ENCODE measurements at regions not wholly inside any gene's neighbourhood (a gene's known extent, or its start where the extent isn't known, plus 50 kb on each side); places are given as distances from the start of the nearest gene placed in this dataset.

DNA sequence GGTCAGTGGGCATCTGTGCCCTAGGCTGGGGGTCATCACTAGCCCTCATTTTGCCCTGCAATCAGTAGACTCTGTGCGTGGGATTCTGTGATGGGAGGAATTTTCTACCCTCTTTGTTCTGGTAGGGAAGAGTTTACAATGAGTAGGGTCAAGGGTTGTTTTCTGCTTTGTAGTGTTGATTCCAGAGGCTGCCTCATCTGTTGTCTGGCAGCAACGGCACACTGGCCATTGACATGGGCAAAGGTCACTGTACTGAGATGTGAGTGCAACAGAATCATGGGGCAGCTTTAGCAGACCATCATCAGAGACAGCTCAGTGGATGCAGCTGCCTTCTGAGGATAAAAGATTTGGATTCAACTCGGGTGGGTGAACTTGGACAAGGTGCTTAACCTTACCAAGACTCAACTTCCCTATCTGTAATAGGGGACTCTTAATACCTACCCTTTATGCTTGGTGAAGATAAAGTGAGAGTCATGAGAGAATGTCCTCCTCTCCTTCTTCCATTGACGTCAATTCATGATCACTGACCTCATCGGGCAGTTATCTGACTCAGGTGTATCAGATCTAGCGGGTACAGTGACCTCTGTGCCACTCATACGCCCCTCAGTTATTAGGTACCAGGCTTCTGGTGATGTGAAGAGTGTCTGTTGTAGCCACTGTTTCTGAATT is 127.5 kb downstream of the RPLP1 start:
- no peak overlapping the region for H3K27ac ChIP-seq
- H3K27me3 ChIP-seq: no peaks in the 10 kb centered on the region
- 79 to 84% (median 80%) methylated on average over 7 of the region's 7 CpGs for WGBS, 3 donors
- TF ChIP-seq EP300 (IDR thresholded peaks at IDR 0.05) (no peak), POLR2A (IDR thresholded peaks at IDR 0.05) (no peak)
- TF ChIP-seq, protein P1, sequence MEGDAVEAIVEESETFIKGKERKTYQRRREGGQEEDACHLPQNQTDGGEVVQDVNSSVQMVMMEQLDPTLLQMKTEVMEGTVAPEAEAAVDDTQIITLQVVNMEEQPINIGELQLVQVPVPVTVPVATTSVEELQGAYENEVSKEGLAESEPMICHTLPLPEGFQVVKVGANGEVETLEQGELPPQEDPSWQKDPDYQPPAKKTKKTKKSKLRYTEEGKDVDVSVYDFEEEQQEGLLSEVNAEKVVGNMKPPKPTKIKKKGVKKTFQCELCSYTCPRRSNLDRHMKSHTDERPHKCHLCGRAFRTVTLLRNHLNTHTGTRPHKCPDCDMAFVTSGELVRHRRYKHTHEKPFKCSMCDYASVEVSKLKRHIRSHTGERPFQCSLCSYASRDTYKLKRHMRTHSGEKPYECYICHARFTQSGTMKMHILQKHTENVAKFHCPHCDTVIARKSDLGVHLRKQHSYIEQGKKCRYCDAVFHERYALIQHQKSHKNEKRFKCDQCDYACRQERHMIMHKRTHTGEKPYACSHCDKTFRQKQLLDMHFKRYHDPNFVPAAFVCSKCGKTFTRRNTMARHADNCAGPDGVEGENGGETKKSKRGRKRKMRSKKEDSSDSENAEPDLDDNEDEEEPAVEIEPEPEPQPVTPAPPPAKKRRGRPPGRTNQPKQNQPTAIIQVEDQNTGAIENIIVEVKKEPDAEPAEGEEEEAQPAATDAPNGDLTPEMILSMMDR (IDR thresholded peaks at IDR 0.05): no peak
- no peak for DNase-seq
- H3K4me3 ChIP-seq: no peak overlapping the region
- H3K4me1 ChIP-seq (ENCODE audit: insufficient read depth): no peaks in the 10 kb centered on the region
- intact Hi-C loops (cut with DNase I): no loop called here
- no peaks in the 10 kb centered on the region for H3K9me3 ChIP-seq
- no peaks in the 10 kb centered on the region for H3K36me3 ChIP-seq

DNA sequence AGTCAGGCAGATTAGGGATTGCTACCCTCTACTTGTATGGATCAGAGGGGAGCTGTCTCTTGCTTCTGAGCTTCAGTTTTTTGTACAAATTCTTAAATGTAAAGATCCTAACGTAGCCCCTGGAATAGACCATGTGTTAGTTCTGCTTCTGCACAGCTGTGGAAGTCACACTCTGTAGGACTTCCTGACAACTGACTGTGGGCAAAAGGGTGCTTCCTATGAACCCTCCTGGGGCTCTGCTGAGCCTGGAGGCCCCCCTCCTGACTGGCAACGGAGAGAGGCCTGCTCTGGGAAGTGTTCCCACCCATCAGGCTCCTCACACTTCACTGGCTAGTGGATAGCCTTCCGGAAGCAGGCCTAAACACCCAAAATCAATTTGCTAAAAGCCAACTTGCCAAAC is 131.0 kb downstream of the RPLP1 start:
- Histone ChIP-seq H3K9me3 (no peaks in the 10 kb centered on the region), H3K27ac (no peak overlapping the region), H3K36me3 (no peaks in the 10 kb centered on the region), H3K4me3 (no peak overlapping the region), H3K4me1 (ENCODE audit: insufficient read depth) (no peaks in the 10 kb centered on the region), H3K27me3 (no peaks in the 10 kb centered on the region)
- 69 to 78% (median 70%) methylated on average over 3 of the region's 3 CpGs for WGBS, 3 donors
- no peak for DNase-seq
- no peak for TF ChIP-seq POLR2A (IDR thresholded peaks at IDR 0.05)
- TF ChIP-seq EP300 (IDR thresholded peaks at IDR 0.05): no peak
- intact Hi-C loops (cut with DNase I): no loop called here

DNA sequence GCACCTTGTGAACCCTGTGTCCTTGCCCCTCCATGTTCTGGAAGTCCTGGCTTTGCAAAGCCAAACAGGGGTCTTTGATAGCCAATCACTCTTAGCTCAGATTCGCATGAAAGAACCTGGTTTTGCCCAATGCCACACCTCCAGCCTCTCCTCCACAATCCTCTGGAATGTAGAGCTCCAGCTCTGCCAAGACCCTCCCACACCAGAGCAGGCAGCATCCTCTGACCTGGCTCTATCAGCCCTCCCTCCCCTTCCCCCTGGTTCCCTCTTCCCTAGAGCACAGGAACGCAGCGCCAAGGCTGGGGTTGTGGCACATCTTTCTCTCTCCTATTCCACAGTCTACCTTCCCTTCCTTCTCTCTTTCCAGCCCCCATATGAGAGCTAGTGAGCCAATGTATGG is 133.3 kb downstream of the RPLP1 start:
- TF ChIP-seq EP300 (IDR thresholded peaks at IDR 0.05) (no peak), POLR2A (IDR thresholded peaks at IDR 0.05) (no peak)
- TF ChIP-seq, protein P1 (IDR thresholded peaks at IDR 0.05): no peak
- WGBS, 3 donors: 13 to 26% (median 17%) methylated on average over 3 of the region's 3 CpGs

DNA sequence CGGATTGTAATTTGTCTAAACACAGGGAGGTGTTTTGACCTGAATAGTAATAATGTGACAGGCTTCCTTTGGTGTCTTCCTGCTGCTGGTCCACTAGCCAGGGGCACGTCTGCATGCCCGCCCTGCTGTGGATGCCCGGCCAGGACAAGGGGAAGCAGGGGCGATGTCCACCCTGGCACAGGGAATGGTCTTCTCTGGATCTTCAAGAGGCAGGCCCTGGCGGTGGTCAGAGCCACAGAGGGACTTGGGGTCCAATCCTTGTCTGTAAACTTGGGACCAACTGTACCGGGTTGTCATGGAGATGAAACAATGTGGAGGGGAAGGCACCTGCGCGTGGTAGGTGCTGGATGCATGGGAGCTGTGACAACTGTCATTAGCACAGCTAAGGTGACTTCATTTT is 134.1 kb downstream of the RPLP1 start:
- no peaks in the 10 kb centered on the region for H3K27me3 ChIP-seq
- no peak for DNase-seq
- TF ChIP-seq POLR2A (IDR thresholded peaks at IDR 0.05) (no peak), EP300 (IDR thresholded peaks at IDR 0.05) (no peak)
- TF ChIP-seq, protein P1 (IDR thresholded peaks at IDR 0.05): no peak
- H3K9me3 ChIP-seq: no peaks in the 10 kb centered on the region
- intact Hi-C loops (cut with DNase I): no loop called here
- H3K27ac ChIP-seq: no peak overlapping the region
- no peaks in the 10 kb centered on the region for H3K36me3 ChIP-seq
- no peaks in the 10 kb centered on the region for H3K4me1 ChIP-seq (ENCODE audit: insufficient read depth)
- 88 to 93% (median 90%) methylated on average over 9 of the region's 9 CpGs for WGBS, 3 donors
- H3K4me3 ChIP-seq: no peak overlapping the region

More for the DNA sequence above, 133.3 kb downstream of the RPLP1 start:
- Histone ChIP-seq H3K9me3 (no peaks in the 10 kb centered on the region), H3K27ac (no peak overlapping the region), H3K27me3 (no peaks in the 10 kb centered on the region), H3K4me3 (no peak overlapping the region), H3K4me1 (ENCODE audit: insufficient read depth) (no peaks in the 10 kb centered on the region), H3K36me3 (no peaks in the 10 kb centered on the region)
- no peak for DNase-seq
- intact Hi-C loops (cut with DNase I): no loop called here

DNA sequence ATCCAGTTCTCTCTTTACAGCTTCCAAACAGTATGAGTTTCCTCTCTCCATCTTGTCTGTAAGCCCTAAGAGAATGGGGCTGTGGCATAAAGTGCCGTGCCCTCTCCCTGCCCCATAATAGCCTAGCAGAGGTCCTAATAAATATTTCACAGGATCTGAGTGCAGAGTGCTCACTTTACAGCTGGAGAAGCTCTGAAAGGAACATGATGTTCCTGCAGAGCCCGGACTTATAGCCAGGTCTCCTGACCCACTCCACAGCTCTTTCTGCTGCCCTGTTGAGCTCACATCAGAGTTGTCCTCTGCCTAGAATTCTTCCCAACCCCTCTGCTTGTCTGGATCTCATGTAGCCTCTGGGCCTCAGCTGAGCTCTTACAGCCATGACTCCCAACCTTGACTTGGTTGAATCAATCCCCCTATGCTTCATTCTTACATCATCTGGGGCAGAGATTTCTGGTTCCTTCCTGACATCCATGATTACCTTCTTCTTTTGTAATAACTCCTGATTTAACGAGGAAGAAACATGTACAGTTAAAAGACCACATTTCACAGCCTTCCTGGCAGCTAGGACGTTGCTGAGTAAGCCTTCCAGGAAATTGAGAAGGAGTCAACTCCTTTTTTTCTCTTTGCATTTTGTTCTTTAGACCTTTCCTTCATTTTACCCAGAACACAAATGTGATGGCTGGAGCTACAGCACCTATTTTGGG is 135.3 kb downstream of the RPLP1 start:
- WGBS, 3 donors: 38 to 58% (median 54%) methylated on average over 4 of the region's 4 CpGs
- no peak for DNase-seq
- no peak overlapping the region for H3K4me3 ChIP-seq
- no peak for TF ChIP-seq POLR2A (IDR thresholded peaks at IDR 0.05)
- TF ChIP-seq, protein P1 (IDR thresholded peaks at IDR 0.05): no peak
- TF ChIP-seq EP300 (IDR thresholded peaks at IDR 0.05): no peak
- no peaks in the 10 kb centered on the region for H3K36me3 ChIP-seq
- intact Hi-C loops (cut with DNase I): no loop called here
- H3K9me3 ChIP-seq: no peaks in the 10 kb centered on the region
- H3K27ac ChIP-seq: no peak overlapping the region
- no peaks in the 10 kb centered on the region for H3K27me3 ChIP-seq
- no peaks in the 10 kb centered on the region for H3K4me1 ChIP-seq (ENCODE audit: insufficient read depth)
